ENCODE measurements at regions not wholly inside any gene's neighbourhood (a gene's known extent, or its start where the extent isn't known, plus 50 kb on each side); places are given as distances from the start of the nearest gene placed in this dataset.

- TF ChIP-seq REST (IDR thresholded peaks at IDR 0.05; ENCODE audit: low read depth) (no peak), FOXM1 (IDR thresholded peaks at IDR 0.05; ENCODE audit: borderline replicate concordance, low read depth) (no peak), RAD21 (IDR thresholded peaks at IDR 0.05; ENCODE audit: low read depth) (no peak), NFIC (IDR thresholded peaks at IDR 0.05) (no peak), EP300 (IDR thresholded peaks at IDR 0.05; ENCODE audit: borderline replicate concordance) (no peak), YY1 (IDR thresholded peaks at IDR 0.05; ENCODE audit: low read depth) (no peak), TAF1 (IDR thresholded peaks at IDR 0.05; ENCODE audit: low read depth) (no peak), CEBPB (IDR thresholded peaks at IDR 0.05) (no peak), MAX (IDR thresholded peaks at IDR 0.05) (no peak)
Observed at GRCh38 chr1:10860218-10860617, 63.8 kb upstream of the CASZ1 start.

All from Ishikawa (cell line).